ENCODE measurements at regions not wholly inside any gene's neighbourhood (a gene's known extent, or its start where the extent isn't known, plus 50 kb on each side); places are given as distances from the start of the nearest gene placed in this dataset.
"Not testable (repeated sequence)": the region's sequence is repeated elsewhere in the genome, so short reads cannot be mapped to it uniquely, and the experiment has no call there.

GRCh38 chr13:89082623-89083022 is 1411.5 kb downstream of the SLITRK5 start:
- DNase-seq = no peak

GRCh38 chr13:89088107-89088506 is 1416.9 kb downstream of the SLITRK5 start:
- not testable (repeated sequence) for DNase-seq

GRCh38 chr13:89097994-89098393 is 1426.8 kb downstream of the SLITRK5 start:
- DNase-seq = no peak

- no peak for DNase-seq
Measured at GRCh38 chr13:89113744-89114143, 1442.6 kb downstream of the SLITRK5 start.

GRCh38 chr13:89115307-89115706 is 1444.1 kb downstream of the SLITRK5 start:
- DNase-seq = no peak

GRCh38 chr13:89136678-89137077 is 1465.5 kb downstream of the SLITRK5 start:
- DNase-seq = no peak

GRCh38 chr13:89150362-89150761 is 1479.2 kb downstream of the SLITRK5 start:
- no peak for DNase-seq

GRCh38 chr13:89153941-89154340 is 1482.8 kb downstream of the SLITRK5 start:
- DNase-seq = no peak

GRCh38 chr13:89163096-89163495 is 1491.9 kb downstream of the SLITRK5 start:
- no peak for DNase-seq

- no peak for DNase-seq
Measured at GRCh38 chr13:89165685-89166084, 1494.5 kb downstream of the SLITRK5 start.

- DNase-seq = no peak
Measured at GRCh38 chr13:89169951-89170350, 1498.8 kb downstream of the SLITRK5 start.

- no peak for DNase-seq
Measured at GRCh38 chr13:89181041-89181440, 1509.9 kb downstream of the SLITRK5 start.

GRCh38 chr13:89199138-89199537 is 1528.0 kb downstream of the SLITRK5 start:
- DNase-seq = no peak

- DNase-seq = no peak
Measured at GRCh38 chr13:89204435-89204834, 1533.3 kb downstream of the SLITRK5 start.

- no peak for DNase-seq
Measured at GRCh38 chr13:89205856-89206520, 1534.8 kb downstream of the SLITRK5 start.

GRCh38 chr13:89212186-89212585 is 1541.0 kb downstream of the SLITRK5 start:
- DNase-seq = no peak

- no peak for DNase-seq
Measured at GRCh38 chr13:89214185-89214584, 1543.0 kb downstream of the SLITRK5 start.

- not testable (repeated sequence) for DNase-seq
Measured at GRCh38 chr13:89215319-89215718, 1544.1 kb downstream of the SLITRK5 start.

- DNase-seq = no peak
Measured at GRCh38 chr13:89217813-89218212, 1546.6 kb downstream of the SLITRK5 start.

GRCh38 chr13:89221557-89222158 is 1550.5 kb downstream of the SLITRK5 start:
- no peak for DNase-seq

- no peak for DNase-seq
Measured at GRCh38 chr13:89227356-89227755, 1556.2 kb downstream of the SLITRK5 start.

- no peak for DNase-seq
Measured at GRCh38 chr13:89238496-89238895, 1567.3 kb downstream of the SLITRK5 start.

GRCh38 chr13:89239361-89240127 is 1568.4 kb downstream of the SLITRK5 start:
- no peak for DNase-seq

GRCh38 chr13:89255844-89256406 is 1584.8 kb downstream of the SLITRK5 start:
- no peak for DNase-seq
